Activated T-cell treated with anti-CD3 and anti-CD28 coated beads, Interleukin-2, amount 50 U/mL, for 72 hours (primary cell): ENCODE measurements at regions not wholly inside any gene's neighbourhood (a gene's known extent, or its start where the extent isn't known, plus 50 kb on each side); places are given as distances from the start of the nearest gene placed in this dataset.

ENCODE experiments used
- ATAC-seq, 2 donors: fragments of 150-1000 bp; cut with Tn5 transposase; replicated peaks in 1 of 2; 2 replicates each; pipeline ENCODE4 v1.10.0; 2021; ENCODE audit warnings: moderate library complexity in 2 of 2, mild to moderate bottlenecking in 1 of 2
- DNase-seq, 2 donors: peaks; one replicate each; pipeline ENCODE4 v3.0.0; 2021 to 2022; ENCODE audit warnings: mixed read lengths in 1 of 2
- H3K27ac Mint-ChIP-seq: one replicate; pipeline ENCODE4 v1.8.0; 2022; ENCODE audit warnings: mild to moderate bottlenecking, moderate library complexity, mixed read lengths
- H3K27me3 Mint-ChIP-seq: one replicate; pipeline ENCODE4 v1.8.0; 2022; ENCODE audit warnings: low read depth, mixed read lengths
- H3K36me3 Mint-ChIP-seq, 2 donors: one replicate each; pipeline ENCODE4 v1.8.0; 2022; ENCODE audit warnings: mixed read lengths in 2 of 2, mild to moderate bottlenecking in 1 of 2; ENCODE audit not compliant: insufficient read depth in 2 of 2
- H3K4me1 Mint-ChIP-seq: one replicate; pipeline ENCODE4 v1.8.0; 2022; ENCODE audit warnings: low read depth, mixed read lengths
- H3K4me3 Mint-ChIP-seq, 2 donors: one replicate each; pipeline ENCODE4 v1.8.0; 2022; ENCODE audit warnings: mild to moderate bottlenecking in 2 of 2, mixed read lengths in 2 of 2, moderate library complexity in 2 of 2
- H3K9me3 Mint-ChIP-seq, 2 donors: one replicate each; pipeline ENCODE4 v1.8.0; 2022; ENCODE audit warnings: mixed read lengths in 2 of 2

GRCh38 chr9:75390951-75391350, 302.6 kb downstream of the OSTF1 start:
- Mint-ChIP-seq H3K27ac (no peak overlapping the region), H3K4me1 (no peaks in the 10 kb centered on the region), H3K27me3 (peaks cover 5% of the 10 kb centered on the region), H3K36me3 (no peaks in the 10 kb centered on the region), H3K9me3 (peaks cover 1 to 7% of the 10 kb centered on the region in 2 donors), H3K4me3 (no peak overlapping the region)
- ATAC-seq: no peak
- no peak for DNase-seq

DNA sequence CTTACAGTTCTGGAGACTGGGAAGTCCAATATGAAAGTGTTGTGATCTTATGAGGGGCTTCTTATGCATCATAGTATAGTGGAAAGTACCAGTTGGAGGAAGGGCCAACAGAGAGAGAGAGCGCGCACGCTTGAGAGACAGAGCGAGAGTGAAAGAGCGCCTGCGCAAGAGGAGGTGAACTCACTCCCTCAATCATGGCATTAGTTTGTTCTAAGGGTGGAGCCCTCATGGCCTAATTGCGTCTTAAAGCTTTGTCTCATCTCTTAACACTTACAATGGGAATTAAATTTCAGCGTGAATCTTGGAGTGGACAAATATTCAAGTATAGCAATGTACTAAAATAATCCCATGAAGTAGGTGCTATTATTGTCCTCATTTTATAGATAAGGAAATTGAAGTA, 303.2 kb downstream of the OSTF1 start:
- Mint-ChIP-seq H3K27me3 (peaks cover 5% of the 10 kb centered on the region), H3K4me1 (no peaks in the 10 kb centered on the region), H3K36me3 (no peaks in the 10 kb centered on the region), H3K9me3 (peaks cover 0 to 3% of the 10 kb centered on the region in 2 donors), H3K27ac (no peak overlapping the region), H3K4me3 (no peak overlapping the region)
- no peak for ATAC-seq
- no peak for DNase-seq

DNA sequence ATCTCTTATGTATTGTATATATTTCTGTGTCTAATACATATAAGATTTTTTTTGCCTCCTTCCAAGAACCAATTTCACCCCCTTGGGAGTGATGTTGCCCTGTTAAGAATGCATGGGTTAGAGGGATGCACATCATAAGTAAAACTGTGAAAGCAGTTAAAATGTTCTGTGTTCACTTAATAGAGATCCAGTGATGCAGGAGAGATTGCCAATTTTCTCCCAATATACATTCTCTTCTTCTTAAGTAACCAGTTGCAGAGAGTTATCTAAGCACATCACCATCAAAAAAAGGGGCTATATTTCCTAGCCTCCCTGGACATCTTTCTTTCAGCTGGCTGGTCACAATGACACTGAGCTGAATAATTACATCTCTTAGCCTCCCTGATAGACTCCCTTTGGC, 307.0 kb downstream of the OSTF1 start:
- peaks cover 5% of the 10 kb centered on the region for H3K27me3 Mint-ChIP-seq
- no peaks in the 10 kb centered on the region for H3K4me1 Mint-ChIP-seq
- no peaks in the 10 kb centered on the region for H3K9me3 Mint-ChIP-seq
- no peak overlapping the region for H3K4me3 Mint-ChIP-seq
- DNase-seq: no peak
- no peaks in the 10 kb centered on the region for H3K36me3 Mint-ChIP-seq
- H3K27ac Mint-ChIP-seq: no peak overlapping the region
- no peak for ATAC-seq

DNA sequence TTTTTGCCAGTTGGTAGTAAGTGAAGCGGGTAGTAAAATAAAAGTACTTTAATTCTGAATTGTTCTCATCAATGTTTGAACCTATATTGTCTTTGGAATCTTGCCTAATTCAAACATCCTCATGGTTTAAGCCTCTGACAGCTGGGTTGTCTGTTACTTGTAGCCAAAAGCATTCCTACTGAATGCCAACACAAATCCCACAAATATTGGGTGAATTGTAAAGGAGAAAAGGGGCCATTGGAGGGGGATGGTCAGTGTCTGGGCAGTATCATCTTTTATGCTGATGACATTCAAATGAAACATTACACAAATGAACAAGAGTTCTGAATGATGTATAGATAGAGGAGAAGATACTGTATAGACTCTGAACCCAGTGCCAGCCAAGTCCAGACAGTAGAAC, 309.5 kb downstream of the OSTF1 start:
- peaks cover 5% of the 10 kb centered on the region for H3K27me3 Mint-ChIP-seq
- no peaks in the 10 kb centered on the region for H3K36me3 Mint-ChIP-seq
- no peaks in the 10 kb centered on the region for H3K4me1 Mint-ChIP-seq
- H3K27ac Mint-ChIP-seq: no peak overlapping the region
- no peaks in the 10 kb centered on the region for H3K9me3 Mint-ChIP-seq
- ATAC-seq (no peak), DNase-seq (no peak)
- H3K4me3 Mint-ChIP-seq: no peak overlapping the region

DNA sequence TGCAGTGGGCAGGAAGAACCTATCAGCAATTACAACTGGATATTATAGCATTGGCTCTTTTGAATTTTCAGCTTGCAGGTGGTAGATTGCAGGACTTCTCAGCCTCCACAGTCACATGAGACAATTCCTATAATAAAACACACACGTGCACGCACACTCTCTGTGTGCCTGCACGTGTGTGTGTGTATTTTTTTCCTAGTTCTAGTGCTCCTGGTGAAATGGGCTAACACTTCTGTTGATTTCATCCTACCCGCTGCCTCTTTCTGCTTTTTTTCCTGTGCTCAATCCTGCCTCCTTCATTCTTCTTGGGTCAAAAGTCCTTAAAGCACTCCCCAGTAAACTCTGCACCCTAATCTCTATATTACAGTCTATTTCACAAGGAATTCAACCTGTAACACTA, 320.1 kb downstream of the OSTF1 start:
- no peaks in the 10 kb centered on the region for H3K4me1 Mint-ChIP-seq

GRCh38 chr9:75410405-75410804, 322.1 kb downstream of the OSTF1 start:
- no peak overlapping the region for H3K4me3 Mint-ChIP-seq

More for the DNA sequence above, 320.1 kb downstream of the OSTF1 start:
- H3K27me3 Mint-ChIP-seq: peaks cover 9% of the 10 kb centered on the region
- H3K9me3 Mint-ChIP-seq: no peaks in the 10 kb centered on the region
- no peak for ATAC-seq
- no peak for DNase-seq
- H3K27ac Mint-ChIP-seq: no peak overlapping the region
- H3K36me3 Mint-ChIP-seq: no peaks in the 10 kb centered on the region
- H3K4me3 Mint-ChIP-seq: no peak overlapping the region

DNA sequence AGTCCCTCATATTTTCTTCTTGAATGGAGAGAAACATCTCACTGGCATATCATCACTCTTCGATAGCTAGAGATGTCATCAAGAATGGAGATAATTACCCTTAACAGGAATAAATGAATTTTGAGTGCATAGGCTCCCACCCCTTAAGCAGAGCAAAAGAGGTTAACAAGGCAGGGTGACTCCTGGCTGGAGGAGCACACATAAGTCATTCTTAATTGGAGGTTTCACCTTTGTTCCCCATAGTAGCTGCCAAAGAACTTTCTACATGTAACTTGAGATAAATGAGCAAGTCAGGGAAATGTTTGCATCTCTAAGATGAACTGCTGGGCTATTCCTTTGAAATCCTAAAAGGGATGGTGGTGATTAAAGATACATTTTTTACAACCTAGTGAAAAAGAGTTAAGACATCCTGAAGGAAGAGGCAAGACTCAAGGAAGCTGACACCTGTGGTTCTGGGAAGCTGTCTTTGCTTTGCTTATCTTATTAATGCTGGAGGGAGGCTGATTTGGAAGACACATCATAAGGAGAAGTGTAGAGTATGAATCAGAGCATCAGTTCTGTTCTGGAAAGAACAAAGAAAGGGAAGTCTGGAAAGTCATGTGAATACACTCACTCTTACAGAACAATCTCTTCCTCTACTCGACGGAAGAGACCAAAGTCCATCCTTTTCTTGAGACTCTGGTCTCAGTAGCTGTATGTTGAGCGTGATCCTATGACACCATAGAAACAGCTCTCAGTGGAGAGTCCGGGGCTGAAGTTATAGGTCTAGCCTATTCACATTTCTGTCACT, 326.3 kb downstream of the OSTF1 start:
- no peaks in the 10 kb centered on the region for H3K4me1 Mint-ChIP-seq
- H3K36me3 Mint-ChIP-seq: no peaks in the 10 kb centered on the region
- no peak overlapping the region for H3K27ac Mint-ChIP-seq
- no peak overlapping the region for H3K4me3 Mint-ChIP-seq
- H3K27me3 Mint-ChIP-seq: peaks cover 9% of the 10 kb centered on the region
- H3K9me3 Mint-ChIP-seq: no peaks in the 10 kb centered on the region
- ATAC-seq (no peak), DNase-seq (no peak)

More at GRCh38 chr9:75410405-75410804, 322.1 kb downstream of the OSTF1 start:
- no peaks in the 10 kb centered on the region for H3K36me3 Mint-ChIP-seq
- no peak overlapping the region for H3K27ac Mint-ChIP-seq
- H3K9me3 Mint-ChIP-seq: no peaks in the 10 kb centered on the region
- no peaks in the 10 kb centered on the region for H3K4me1 Mint-ChIP-seq
- DNase-seq: no peak
- no peak for ATAC-seq
- peaks cover 9% of the 10 kb centered on the region for H3K27me3 Mint-ChIP-seq

DNA sequence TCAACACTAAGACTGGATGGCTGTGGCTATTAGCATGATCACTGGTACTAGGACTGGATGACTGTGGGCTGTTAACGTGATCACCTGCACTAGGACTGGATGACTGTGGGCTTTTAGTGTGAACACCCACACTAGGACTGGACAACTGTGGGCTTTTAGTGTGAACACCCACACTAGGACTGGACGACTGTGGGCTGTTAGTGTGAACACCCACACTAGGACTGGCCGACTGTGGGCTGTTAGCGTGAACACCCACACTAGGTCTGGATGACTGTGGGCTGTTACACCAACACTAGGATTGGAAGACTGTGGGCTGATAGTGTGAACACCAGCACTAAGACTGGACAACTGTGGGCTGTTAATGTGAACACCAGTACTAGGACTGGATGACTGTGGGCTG, 329.2 kb downstream of the OSTF1 start:
- Mint-ChIP-seq H3K27me3 (no peaks in the 10 kb centered on the region), H3K4me1 (no peaks in the 10 kb centered on the region), H3K4me3 (no peak overlapping the region), H3K36me3 (no peaks in the 10 kb centered on the region), H3K27ac (no peak overlapping the region), H3K9me3 (no peaks in the 10 kb centered on the region)
- ATAC-seq: no peak
- DNase-seq: no peak

DNA sequence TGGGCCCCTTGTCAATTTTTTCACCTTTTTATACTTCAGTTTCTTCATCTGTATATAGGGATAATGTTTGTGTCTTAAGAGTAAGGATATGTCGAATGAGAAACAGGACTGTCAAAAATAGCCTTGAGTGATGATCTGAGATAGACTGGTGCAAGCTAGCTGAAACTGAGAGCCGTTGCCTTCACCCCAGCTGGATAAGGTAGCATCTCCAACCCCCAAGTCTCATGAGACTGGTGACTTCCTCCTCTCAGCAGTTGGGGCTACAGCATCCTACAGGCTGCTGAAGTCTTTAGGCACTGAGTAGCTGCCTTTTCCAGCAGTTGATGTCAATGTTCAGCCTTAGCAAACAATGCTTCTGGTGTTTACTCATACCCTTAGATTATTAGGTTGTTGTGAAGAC, 330.2 kb downstream of the OSTF1 start:
- H3K36me3 Mint-ChIP-seq: no peaks in the 10 kb centered on the region
- no peaks in the 10 kb centered on the region for H3K27me3 Mint-ChIP-seq
- H3K9me3 Mint-ChIP-seq: no peaks in the 10 kb centered on the region
- DNase-seq (no peak), ATAC-seq (no peak)
- H3K27ac Mint-ChIP-seq: no peak overlapping the region
- H3K4me3 Mint-ChIP-seq: no peak overlapping the region
- no peaks in the 10 kb centered on the region for H3K4me1 Mint-ChIP-seq

- Mint-ChIP-seq H3K27me3 (peaks cover 6% of the 10 kb centered on the region), H3K4me1 (no peaks in the 10 kb centered on the region), H3K36me3 (no peaks in the 10 kb centered on the region), H3K4me3 (no peak overlapping the region), H3K9me3 (peaks cover 0 to 2% of the 10 kb centered on the region in 2 donors), H3K27ac (no peak overlapping the region)
- peak in 1 of 2 donors; percentile 2 for DNase-seq
- ATAC-seq: peak in 1 of 2 donors; percentile 65
These were observed 334.7 kb downstream of the OSTF1 start for GRCh38 chr9:75422944-75423522.

DNA sequence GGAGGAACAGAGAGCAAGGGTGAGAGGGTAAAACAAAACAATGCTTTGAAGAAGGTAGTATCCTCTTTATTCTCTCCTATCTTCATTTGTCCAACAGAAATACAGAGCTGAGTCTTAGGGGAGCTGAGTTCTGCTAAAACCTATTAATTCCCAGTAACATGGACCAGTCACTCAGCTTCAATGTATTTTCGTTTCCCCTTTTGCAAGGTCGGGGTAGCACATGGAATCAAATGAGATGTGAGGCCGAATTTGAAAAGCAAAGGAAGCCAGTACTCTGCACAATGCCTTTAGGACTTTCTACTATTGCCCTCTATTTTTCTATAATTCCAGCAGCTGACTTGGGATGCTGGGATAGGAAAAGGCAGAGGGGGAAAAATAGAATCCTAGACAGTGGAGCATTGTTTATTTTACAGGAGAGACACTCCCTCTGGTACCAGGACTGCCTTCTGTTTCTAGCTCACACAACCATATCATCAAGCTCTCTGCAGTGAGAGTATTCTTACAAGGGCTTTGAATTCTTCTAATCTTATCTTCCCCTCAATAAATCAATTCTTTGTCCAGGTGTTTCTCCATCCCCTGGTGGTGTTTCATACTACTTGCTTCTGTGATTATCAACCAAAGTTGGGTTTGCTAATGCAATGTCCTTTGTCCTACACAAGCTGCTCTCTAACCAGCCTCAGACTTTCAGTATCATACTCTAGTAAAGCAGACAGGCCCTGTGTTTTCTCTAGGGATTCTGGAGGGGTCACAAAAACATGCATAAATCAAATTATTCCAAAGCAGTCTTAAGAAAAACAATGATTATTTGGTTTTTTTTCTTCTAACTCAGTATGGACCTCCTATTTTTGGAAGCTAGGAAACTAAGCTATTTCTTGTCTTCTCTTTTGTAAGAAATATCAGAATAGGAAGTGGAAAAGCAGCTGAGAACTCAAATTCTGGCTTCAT, 341.5 kb downstream of the OSTF1 start:
- H3K9me3 Mint-ChIP-seq: no peaks in the 10 kb centered on the region

DNA sequence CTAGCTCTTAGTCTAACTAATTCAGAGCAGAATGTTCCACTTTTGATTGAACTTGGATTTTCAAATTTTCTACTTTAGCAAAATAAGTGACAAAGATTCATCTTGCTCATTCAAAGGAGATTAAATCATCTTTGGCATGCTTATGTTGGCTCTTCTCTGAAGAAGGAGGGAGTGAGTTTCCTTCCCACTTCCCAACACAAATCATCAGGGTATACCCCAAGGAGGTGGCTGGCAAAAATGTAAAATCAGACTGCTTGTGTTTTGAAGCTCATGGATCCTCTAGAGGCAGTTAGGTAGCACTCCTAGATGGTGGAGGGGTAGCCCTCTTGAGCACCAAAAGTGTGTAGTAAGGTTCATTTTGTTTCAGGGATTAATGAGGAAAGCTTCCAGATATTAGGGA, 343.1 kb downstream of the OSTF1 start:
- Mint-ChIP-seq H3K27me3 (peaks cover 7% of the 10 kb centered on the region), H3K36me3 (no peaks in the 10 kb centered on the region), H3K27ac (no peak overlapping the region), H3K4me1 (no peaks in the 10 kb centered on the region), H3K4me3 (no peak overlapping the region), H3K9me3 (no peaks in the 10 kb centered on the region)
- no peak for ATAC-seq
- DNase-seq: no peak

More for the DNA sequence above, 341.5 kb downstream of the OSTF1 start:
- Mint-ChIP-seq H3K4me3 (no peak overlapping the region), H3K27ac (no peak overlapping the region), H3K36me3 (no peaks in the 10 kb centered on the region), H3K27me3 (peaks cover 7% of the 10 kb centered on the region), H3K4me1 (no peaks in the 10 kb centered on the region)
- ATAC-seq (no peak), DNase-seq (no peak)

DNA sequence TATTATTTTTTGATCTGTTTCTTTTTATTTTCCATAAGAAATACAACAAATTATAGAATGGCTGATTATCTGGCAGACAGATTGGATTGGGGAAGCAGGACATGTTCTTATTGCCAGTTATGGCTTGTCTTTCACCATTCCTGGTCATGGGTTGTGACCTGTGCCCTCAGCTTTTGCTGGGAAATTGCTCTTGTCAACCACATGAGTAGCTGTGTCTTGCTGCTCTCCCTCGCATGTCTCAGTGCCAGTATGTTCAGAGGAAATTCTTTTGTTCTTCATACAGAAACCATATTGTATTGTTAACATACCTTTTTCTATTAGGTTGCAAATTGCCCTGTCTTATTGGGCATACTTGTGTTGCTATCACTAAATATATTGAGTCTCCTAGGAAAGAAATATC, 344.1 kb downstream of the OSTF1 start:
- H3K27me3 Mint-ChIP-seq: peaks cover 7% of the 10 kb centered on the region
- ATAC-seq: no peak
- no peak overlapping the region for H3K27ac Mint-ChIP-seq
- H3K4me1 Mint-ChIP-seq: no peaks in the 10 kb centered on the region
- H3K4me3 Mint-ChIP-seq: no peak overlapping the region
- no peaks in the 10 kb centered on the region for H3K36me3 Mint-ChIP-seq
- no peak for DNase-seq
- no peaks in the 10 kb centered on the region for H3K9me3 Mint-ChIP-seq
